Suprapubic skin (tissue), 4 donors: ENCODE measurements at regions not wholly inside any gene's neighbourhood (a gene's known extent, or its start where the extent isn't known, plus 50 kb on each side); places are given as distances from the start of the nearest gene placed in this dataset.

ENCODE experiments used
- POLR2A ChIP-seq, 2 donors: fragments of 450-650 bp; IDR thresholded peaks; one replicate each; pipeline ENCODE4 v1.6.1; 2017; ENCODE audit warnings: antibody characterized with exemption in 2 of 2, mild to moderate bottlenecking in 2 of 2, moderate library complexity in 2 of 2
- POLR2AphosphoS5 ChIP-seq, 3 donors: sonication (generic); formaldehyde crosslinking; IDR thresholded peaks; one replicate each; pipeline ENCODE4 v1.6.1; 2017; ENCODE audit warnings: antibody characterized with exemption in 3 of 3
- TF ChIP-seq, protein P1 (sequence below), 2 donors: fragments of 200-600 bp in 1 of 2; fragments of 450-650 bp in 1 of 2; sonication (generic) in 1 of 2; IDR thresholded peaks; one replicate each; pipeline ENCODE4 v1.5.1; 2016 to 2019; ENCODE audit warnings: antibody characterized with exemption in 2 of 2, mild to moderate bottlenecking in 1 of 2, moderate library complexity in 1 of 2

GRCh38 chr1:29760067-29760564 lies 523.8 kb downstream of the PTPRU start:
- TF ChIP-seq, protein P1, sequence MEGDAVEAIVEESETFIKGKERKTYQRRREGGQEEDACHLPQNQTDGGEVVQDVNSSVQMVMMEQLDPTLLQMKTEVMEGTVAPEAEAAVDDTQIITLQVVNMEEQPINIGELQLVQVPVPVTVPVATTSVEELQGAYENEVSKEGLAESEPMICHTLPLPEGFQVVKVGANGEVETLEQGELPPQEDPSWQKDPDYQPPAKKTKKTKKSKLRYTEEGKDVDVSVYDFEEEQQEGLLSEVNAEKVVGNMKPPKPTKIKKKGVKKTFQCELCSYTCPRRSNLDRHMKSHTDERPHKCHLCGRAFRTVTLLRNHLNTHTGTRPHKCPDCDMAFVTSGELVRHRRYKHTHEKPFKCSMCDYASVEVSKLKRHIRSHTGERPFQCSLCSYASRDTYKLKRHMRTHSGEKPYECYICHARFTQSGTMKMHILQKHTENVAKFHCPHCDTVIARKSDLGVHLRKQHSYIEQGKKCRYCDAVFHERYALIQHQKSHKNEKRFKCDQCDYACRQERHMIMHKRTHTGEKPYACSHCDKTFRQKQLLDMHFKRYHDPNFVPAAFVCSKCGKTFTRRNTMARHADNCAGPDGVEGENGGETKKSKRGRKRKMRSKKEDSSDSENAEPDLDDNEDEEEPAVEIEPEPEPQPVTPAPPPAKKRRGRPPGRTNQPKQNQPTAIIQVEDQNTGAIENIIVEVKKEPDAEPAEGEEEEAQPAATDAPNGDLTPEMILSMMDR (IDR thresholded peaks at IDR 0.05): no peak
- TF ChIP-seq POLR2A (IDR thresholded peaks at IDR 0.05) (no peak), POLR2AphosphoS5 (IDR thresholded peaks at IDR 0.05) (no peak)
